ENCODE measurements at regions not wholly inside any gene's neighbourhood (a gene's known extent, or its start where the extent isn't known, plus 50 kb on each side); places are given as distances from the start of the nearest gene placed in this dataset.
A peak's percentile ranks its signal among the peaks of the same experiment; 100 is the strongest.

- Histone ChIP-seq H3K4me3 (ENCODE audit: low read depth, low read length) (no peak overlapping the region), H3K36me3 (ENCODE audit: control insufficient read depth, insufficient read depth, low read length) (no peaks in the 10 kb centered on the region), H3K27me3 (ENCODE audit: control insufficient read depth, insufficient read depth, low read length) (no peaks in the 10 kb centered on the region)
- TF ChIP-seq CTCF (IDR thresholded peaks at IDR 0.05; ENCODE audit: insufficient read depth, low read length, severe bottlenecking), result no peak
- no peak for FAIRE-seq
- no peak for DNase-seq (ENCODE audit: low read depth)
Measured at GRCh38 chr6:105495515-105495914, 92.6 kb upstream of the PREP start.

GRCh38 chr6:105494688-105495087 lies 91.8 kb upstream of the PREP start:
- FAIRE-seq, result no peak

GRCh38 chr6:105493736-105494135 lies 90.9 kb upstream of the PREP start:
- Histone ChIP-seq H3K27me3 (ENCODE audit: control insufficient read depth, insufficient read depth, low read length) (no peaks in the 10 kb centered on the region), H3K36me3 (ENCODE audit: control insufficient read depth, insufficient read depth, low read length) (no peaks in the 10 kb centered on the region), H3K4me3 (ENCODE audit: low read depth, low read length) (no peak overlapping the region)
- FAIRE-seq, result no peak
- no peak for TF ChIP-seq CTCF (IDR thresholded peaks at IDR 0.05; ENCODE audit: insufficient read depth, low read length, severe bottlenecking)
- no peak for DNase-seq (ENCODE audit: low read depth)

More at GRCh38 chr6:105494688-105495087, 91.8 kb upstream of the PREP start:
- TF ChIP-seq CTCF (IDR thresholded peaks at IDR 0.05; ENCODE audit: insufficient read depth, low read length, severe bottlenecking), result no peak
- Histone ChIP-seq H3K27me3 (ENCODE audit: control insufficient read depth, insufficient read depth, low read length) (no peaks in the 10 kb centered on the region), H3K36me3 (ENCODE audit: control insufficient read depth, insufficient read depth, low read length) (no peaks in the 10 kb centered on the region), H3K4me3 (ENCODE audit: low read depth, low read length) (no peak overlapping the region)
- DNase-seq (ENCODE audit: low read depth), result no peak

GRCh38 chr6:105492706-105493673 lies 90.1 kb upstream of the PREP start:
- no peak for TF ChIP-seq CTCF (IDR thresholded peaks at IDR 0.05; ENCODE audit: insufficient read depth, low read length, severe bottlenecking)
- Histone ChIP-seq H3K4me3 (ENCODE audit: low read depth, low read length) (no peak overlapping the region), H3K36me3 (ENCODE audit: control insufficient read depth, insufficient read depth, low read length) (no peaks in the 10 kb centered on the region), H3K27me3 (ENCODE audit: control insufficient read depth, insufficient read depth, low read length) (no peaks in the 10 kb centered on the region)
- FAIRE-seq, result no peak
- peak; percentile 65 for DNase-seq (ENCODE audit: low read depth)

GRCh38 chr6:105489216-105489530 lies 86.3 kb upstream of the PREP start:
- TF ChIP-seq CTCF (IDR thresholded peaks at IDR 0.05; ENCODE audit: insufficient read depth, low read length, severe bottlenecking), result no peak
- H3K27me3 ChIP-seq (ENCODE audit: control insufficient read depth, insufficient read depth, low read length), result no peaks in the 10 kb centered on the region
- H3K4me3 ChIP-seq (ENCODE audit: low read depth, low read length), result no peak overlapping the region
- FAIRE-seq (no peak), DNase-seq (ENCODE audit: low read depth) (no peak)
- H3K36me3 ChIP-seq (ENCODE audit: control insufficient read depth, insufficient read depth, low read length), result no peaks in the 10 kb centered on the region

Measured in bronchial epithelial cell (primary cell).